Right lobe of liver (tissue), 6 donors: ENCODE measurements at regions not wholly inside any gene's neighbourhood (a gene's known extent, or its start where the extent isn't known, plus 50 kb on each side); places are given as distances from the start of the nearest gene placed in this dataset.

ENCODE experiments used
- ATAC-seq, 4 donors: fragments of 200-7000 bp; cut with Tn5 transposase; one replicate each; pipeline ENCODE4 v1.9.1; 2020; ENCODE audit warnings: mild to moderate bottlenecking in 4 of 4, moderate library complexity in 4 of 4
- DNase-seq, 3 donors: peaks; one replicate each; pipeline ENCODE4 v3.0.0-alpha.2; 2020
- H3K27ac ChIP-seq, 3 donors: fragments of 200-600 bp; one replicate each; pipeline ENCODE4 v1.8.0; 2022
- H3K27me3 ChIP-seq, 2 donors: fragments of 200-600 bp; one replicate each; pipeline ENCODE4 v1.8.0; 2022
- H3K36me3 ChIP-seq, 4 donors: fragments of 200-600 bp; sonication (generic) in 1 of 4; one replicate each; pipeline versions ENCODE4 v1.5.1 to v1.8.0; 2017 to 2022; ENCODE audit warnings: control low read depth in 1 of 4
- H3K4me1 ChIP-seq, 4 donors: fragments of 200-600 bp; sonication (generic) in 1 of 4; one replicate each; pipeline versions ENCODE4 v1.5.1 to v1.8.0; 2017 to 2022; ENCODE audit warnings: control low read depth in 1 of 4
- H3K4me3 ChIP-seq, 3 donors: fragments of 200-600 bp; one replicate each; pipeline ENCODE4 v1.8.0; 2022
- H3K9me3 ChIP-seq, 4 donors: fragments of 200-600 bp; sonication (generic) in 1 of 4; one replicate each; pipeline versions ENCODE4 v1.5.1 to v1.8.0; 2017 to 2022; ENCODE audit warnings: control low read depth in 1 of 4
- POLR2A ChIP-seq: fragments of 450-650 bp; IDR thresholded peaks from one replicate; pipeline ENCODE4 v1.6.1; 2017; ENCODE audit warnings: antibody characterized with exemption, mild to moderate bottlenecking
- WGBS: methylation state at CpG from one replicate; pipeline ENCODE4 v1.1.6; 2018; ENCODE audit warnings: low coverage, low lambda C conversion rate; ENCODE audit not compliant: insufficient coverage; ENCODE audit errors: missing lambda C conversion rate; 5-methylcytosine and 5-hydroxymethylcytosine counted together
- intact Hi-C, 2 donors: fragments of 100-400 bp; cut with DNase I; formaldehyde crosslinking; loops; one replicate each; pipeline versions ENCODE4 v1.11.2 to v1.14.1; 2022
- TF ChIP-seq, protein P1 (sequence below), 4 donors: fragments of 200-600 bp in 3 of 4; fragments of 450-650 bp in 1 of 4; IDR thresholded peaks; one replicate each; pipeline versions ENCODE4 v1.5.1 to v1.8.0; 2016 to 2022; ENCODE audit warnings: antibody characterized with exemption in 4 of 4, mild to moderate bottlenecking in 2 of 4
- donor health status: DM: no; HTN: yes; CAD: no.
- donor health status: DM: no; HTN: no; CAD: no.
- donor health status: DM: no; HTN: no; CAD: no.
- donor health status: DM: no; HTN: yes; CAD: no.
- donor health status: DM: no; HTN: yes; CAD: no.

- H3K9me3 ChIP-seq: no peaks in the 10 kb centered on the region
- DNase-seq (no peak), ATAC-seq (no peak)
- H3K36me3 ChIP-seq: no peaks in the 10 kb centered on the region
- no peaks in the 10 kb centered on the region for H3K4me1 ChIP-seq
- intact Hi-C loops: no loop called here
- no peak for TF ChIP-seq POLR2A
- TF ChIP-seq, protein P1, sequence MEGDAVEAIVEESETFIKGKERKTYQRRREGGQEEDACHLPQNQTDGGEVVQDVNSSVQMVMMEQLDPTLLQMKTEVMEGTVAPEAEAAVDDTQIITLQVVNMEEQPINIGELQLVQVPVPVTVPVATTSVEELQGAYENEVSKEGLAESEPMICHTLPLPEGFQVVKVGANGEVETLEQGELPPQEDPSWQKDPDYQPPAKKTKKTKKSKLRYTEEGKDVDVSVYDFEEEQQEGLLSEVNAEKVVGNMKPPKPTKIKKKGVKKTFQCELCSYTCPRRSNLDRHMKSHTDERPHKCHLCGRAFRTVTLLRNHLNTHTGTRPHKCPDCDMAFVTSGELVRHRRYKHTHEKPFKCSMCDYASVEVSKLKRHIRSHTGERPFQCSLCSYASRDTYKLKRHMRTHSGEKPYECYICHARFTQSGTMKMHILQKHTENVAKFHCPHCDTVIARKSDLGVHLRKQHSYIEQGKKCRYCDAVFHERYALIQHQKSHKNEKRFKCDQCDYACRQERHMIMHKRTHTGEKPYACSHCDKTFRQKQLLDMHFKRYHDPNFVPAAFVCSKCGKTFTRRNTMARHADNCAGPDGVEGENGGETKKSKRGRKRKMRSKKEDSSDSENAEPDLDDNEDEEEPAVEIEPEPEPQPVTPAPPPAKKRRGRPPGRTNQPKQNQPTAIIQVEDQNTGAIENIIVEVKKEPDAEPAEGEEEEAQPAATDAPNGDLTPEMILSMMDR (IDR thresholded peaks at IDR 0.05): no peak
- WGBS: 34% methylated on average over 6 of the region's 6 CpGs
- H3K4me3 ChIP-seq: no peak overlapping the region
- no peak overlapping the region for H3K27ac ChIP-seq
- no peaks in the 10 kb centered on the region for H3K27me3 ChIP-seq
Measured at GRCh38 chr4:180418819-180419531, 1824.2 kb upstream of the TENM3 start.

- 36% methylated on average over 5 of the region's 5 CpGs for WGBS
- TF ChIP-seq POLR2A: no peak
- TF ChIP-seq, protein P1 (IDR thresholded peaks at IDR 0.05): no peak
- intact Hi-C loops: no loop called here
- H3K27ac ChIP-seq: no peak overlapping the region
- H3K36me3 ChIP-seq: no peaks in the 10 kb centered on the region
- no peaks in the 10 kb centered on the region for H3K4me1 ChIP-seq
- ATAC-seq (no peak), DNase-seq (no peak)
- no peaks in the 10 kb centered on the region for H3K9me3 ChIP-seq
- H3K27me3 ChIP-seq: no peaks in the 10 kb centered on the region
- H3K4me3 ChIP-seq: no peak overlapping the region
Measured at GRCh38 chr4:180422989-180423711, 1820.1 kb upstream of the TENM3 start.

DNA sequence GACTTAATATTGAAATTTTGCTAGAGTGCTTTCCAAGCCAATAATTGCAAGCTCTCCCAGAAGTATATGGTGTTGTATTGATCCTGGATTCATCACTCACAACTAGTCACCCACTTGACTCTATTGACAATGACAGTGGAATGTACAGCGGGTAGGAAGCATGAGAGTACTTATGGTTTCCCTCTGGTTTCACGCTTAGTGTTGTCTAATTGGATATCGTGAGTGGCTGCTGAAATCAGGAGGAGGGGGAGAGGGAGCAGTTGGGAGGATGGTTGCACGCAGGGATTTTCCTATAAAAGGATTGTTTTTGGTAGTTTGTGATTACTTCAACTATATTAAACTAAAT is 1819.5 kb upstream of the TENM3 start:
- DNase-seq (no peak), ATAC-seq (no peak)
- no peak overlapping the region for H3K4me3 ChIP-seq
- intact Hi-C loops: no loop called here
- no peaks in the 10 kb centered on the region for H3K27me3 ChIP-seq
- TF ChIP-seq POLR2A: no peak
- TF ChIP-seq, protein P1 (IDR thresholded peaks at IDR 0.05): no peak
- H3K4me1 ChIP-seq: no peaks in the 10 kb centered on the region
- H3K36me3 ChIP-seq: no peaks in the 10 kb centered on the region
- 47% methylated on average over 4 of the region's 4 CpGs for WGBS
- H3K27ac ChIP-seq: no peak overlapping the region
- no peaks in the 10 kb centered on the region for H3K9me3 ChIP-seq

GRCh38 chr4:180426938-180427337 is 1816.3 kb upstream of the TENM3 start:
- intact Hi-C loops: no loop called here
- Histone ChIP-seq H3K4me1 (no peaks in the 10 kb centered on the region), H3K27ac (no peak overlapping the region), H3K36me3 (no peaks in the 10 kb centered on the region), H3K4me3 (no peak overlapping the region), H3K27me3 (no peaks in the 10 kb centered on the region), H3K9me3 (no peaks in the 10 kb centered on the region)
- TF ChIP-seq, protein P1 (IDR thresholded peaks at IDR 0.05): no peak
- no peak for TF ChIP-seq POLR2A
- no peak for DNase-seq
- 30% methylated on average over 3 of the region's 3 CpGs for WGBS
- ATAC-seq: no peak
